ENCODE measurements at regions not wholly inside any gene's neighbourhood (a gene's known extent, or its start where the extent isn't known, plus 50 kb on each side); places are given as distances from the start of the nearest gene placed in this dataset.

- H3K56ac ChIP-seq (ENCODE audit: insufficient read length, low read depth, low read length): no peak overlapping the region
- H3K9me3 ChIP-seq (ENCODE audit: control insufficient read depth, low read depth, low read length): no peaks in the 10 kb centered on the region
- H3K79me2 ChIP-seq (ENCODE audit: insufficient read depth, low read length): no peaks in the 10 kb centered on the region
- H2BK12ac ChIP-seq (ENCODE audit: insufficient read length, low read depth, low read length): no peak overlapping the region
- no peak overlapping the region for H2BK15ac ChIP-seq (ENCODE audit: low read depth, low read length)
- no peak overlapping the region for H3K23ac ChIP-seq (ENCODE audit: insufficient read length, low read depth, low read length)
- H4K20me1 ChIP-seq (ENCODE audit: control insufficient read depth, insufficient read depth, insufficient read length): no peaks in the 10 kb centered on the region
- no peaks in the 10 kb centered on the region for H3K23me2 ChIP-seq (ENCODE audit: insufficient read length, low read depth, low read length, poor library complexity, severe bottlenecking)
- no peak overlapping the region for H4K5ac ChIP-seq (ENCODE audit: insufficient read length, low read depth, low read length)
- no peak overlapping the region for H4K8ac ChIP-seq (replicated peaks; ENCODE audit: insufficient read length, low read depth, low read length)
- H3K4me3 Mint-ChIP-seq: no peak overlapping the region
- no peaks in the 10 kb centered on the region for H3K4me1 ChIP-seq (ENCODE audit: insufficient read depth, low read length)
- no peak overlapping the region for H3T11ph ChIP-seq (ENCODE audit: low read length)
- H3K79me1 ChIP-seq (ENCODE audit: insufficient read depth, low read depth, low read length, poor library complexity, severe bottlenecking): no peaks in the 10 kb centered on the region
- no peak overlapping the region for H2BK20ac ChIP-seq (ENCODE audit: low read depth, low read length, poor library complexity, severe bottlenecking)
- no peak overlapping the region for H2BK120ac ChIP-seq (ENCODE audit: low read depth, low read length, poor library complexity, severe bottlenecking)
- no peaks in the 10 kb centered on the region for H3K27me3 Mint-ChIP-seq (ENCODE audit: low read depth)
- H3K27ac Mint-ChIP-seq: no peak overlapping the region
- no peak overlapping the region for H3K4me2 ChIP-seq (ENCODE audit: insufficient read depth, insufficient read length, low read length)
- TF ChIP-seq, protein P1, sequence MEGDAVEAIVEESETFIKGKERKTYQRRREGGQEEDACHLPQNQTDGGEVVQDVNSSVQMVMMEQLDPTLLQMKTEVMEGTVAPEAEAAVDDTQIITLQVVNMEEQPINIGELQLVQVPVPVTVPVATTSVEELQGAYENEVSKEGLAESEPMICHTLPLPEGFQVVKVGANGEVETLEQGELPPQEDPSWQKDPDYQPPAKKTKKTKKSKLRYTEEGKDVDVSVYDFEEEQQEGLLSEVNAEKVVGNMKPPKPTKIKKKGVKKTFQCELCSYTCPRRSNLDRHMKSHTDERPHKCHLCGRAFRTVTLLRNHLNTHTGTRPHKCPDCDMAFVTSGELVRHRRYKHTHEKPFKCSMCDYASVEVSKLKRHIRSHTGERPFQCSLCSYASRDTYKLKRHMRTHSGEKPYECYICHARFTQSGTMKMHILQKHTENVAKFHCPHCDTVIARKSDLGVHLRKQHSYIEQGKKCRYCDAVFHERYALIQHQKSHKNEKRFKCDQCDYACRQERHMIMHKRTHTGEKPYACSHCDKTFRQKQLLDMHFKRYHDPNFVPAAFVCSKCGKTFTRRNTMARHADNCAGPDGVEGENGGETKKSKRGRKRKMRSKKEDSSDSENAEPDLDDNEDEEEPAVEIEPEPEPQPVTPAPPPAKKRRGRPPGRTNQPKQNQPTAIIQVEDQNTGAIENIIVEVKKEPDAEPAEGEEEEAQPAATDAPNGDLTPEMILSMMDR (conservative IDR thresholded peaks at IDR 0.05): no peak
- no peak overlapping the region for H3K9ac ChIP-seq (ENCODE audit: extremely low read depth, insufficient read length, low read length)
- no peak overlapping the region for H3K4ac ChIP-seq (ENCODE audit: low read depth, low read length)
- peaks cover 4% of the 10 kb centered on the region in 2 experiments; a peak in 4 of 5 replicates for H3K9me3 Mint-ChIP-seq
- no peak overlapping the region for H3K18ac ChIP-seq (ENCODE audit: insufficient read length, low read depth, low read length)
- DNase-seq: no peak
- H3K27me3 ChIP-seq (ENCODE audit: insufficient read depth, low read length): no peaks in the 10 kb centered on the region
- H2AK5ac ChIP-seq (ENCODE audit: insufficient read length, low read length): no peak overlapping the region
- peaks cover 0 to 4% (median 2%) of the 10 kb centered on the region in 3 experiments; a peak in 3 of 7 replicates for H3K36me3 Mint-ChIP-seq (ENCODE audit: insufficient read depth in 1 of 3, low read depth in 3 of 3)
- H3K27ac ChIP-seq (ENCODE audit: insufficient read length, low read depth, low read length): no peak overlapping the region
- H2AFZ ChIP-seq (ENCODE audit: low read length): no peak overlapping the region
- no peaks in the 10 kb centered on the region for H3K4me1 Mint-ChIP-seq
- no CpG with 5 or more reads among the region's 2 CpGs for WGBS (ENCODE audit: extremely low coverage, insufficient read length, low lambda C conversion rate)
- H3K14ac ChIP-seq (ENCODE audit: insufficient read depth, low read length): no peak overlapping the region
- H2BK5ac ChIP-seq (ENCODE audit: insufficient read length, low read length): no peak overlapping the region
- no peak overlapping the region for H4K91ac ChIP-seq (ENCODE audit: insufficient read length, low read depth, low read length)
Observed at GRCh38 chr11:37404231-37404630, 806.2 kb upstream of the RAG2 start.
